Stimulated activated CD4-positive, alpha-beta T cell treated with anti-CD3 and anti-CD28 coated beads, Interleukin-1b, Interleukin-23, amount 100 ng/mL, for 48 hours (primary cell): ENCODE measurements at regions not wholly inside any gene's neighbourhood (a gene's known extent, or its start where the extent isn't known, plus 50 kb on each side); places are given as distances from the start of the nearest gene placed in this dataset.
"Not testable (repeated sequence)": the region's sequence is repeated elsewhere in the genome, so short reads cannot be mapped to it uniquely, and the experiment has no call there.

Source experiments
- DNase-seq: peaks from one replicate; pipeline ENCODE4 v3.0.0-alpha.2; 2020

DNA sequence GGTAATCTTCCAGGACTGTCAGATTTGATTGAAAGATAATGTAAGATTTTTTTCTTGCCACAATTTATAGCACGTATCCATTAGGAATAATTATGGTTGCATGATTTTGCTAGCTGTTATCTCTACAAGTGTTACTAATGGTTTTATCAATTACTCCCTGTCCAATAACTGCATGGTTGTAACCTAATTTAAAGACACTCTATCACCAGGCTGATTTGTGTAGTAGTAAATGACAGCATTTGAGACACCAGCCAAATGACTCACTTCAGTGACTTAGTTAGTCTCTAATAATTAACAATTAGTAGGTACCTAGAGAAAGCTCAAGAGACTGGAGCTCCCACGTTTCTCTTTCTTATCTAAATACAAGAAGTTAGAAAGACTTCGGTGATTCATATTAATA, 453.8 kb upstream of the POU3F2 start:
- DNase-seq, result no peak

DNA sequence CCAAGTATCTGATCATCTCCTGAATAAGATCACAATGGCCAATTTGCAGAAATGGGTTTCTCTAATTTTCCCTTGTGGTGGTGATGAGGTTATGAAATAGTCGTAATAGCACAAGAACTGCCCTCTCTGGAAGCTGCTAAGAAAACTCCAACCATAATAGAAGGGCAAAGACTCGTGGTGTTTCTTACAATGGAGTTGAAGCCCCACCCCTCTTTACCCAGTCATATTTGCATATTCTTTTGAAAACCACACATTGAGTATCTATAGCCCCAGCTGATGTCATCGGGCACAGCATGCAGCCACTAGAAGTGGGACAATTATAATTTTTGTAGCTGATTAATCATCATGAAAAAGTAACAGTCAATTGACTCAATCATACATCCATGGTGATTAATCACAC, 452.1 kb upstream of the POU3F2 start:
- peak; percentile 1 for DNase-seq

GRCh38 chr6:98384334-98384733, 450.0 kb upstream of the POU3F2 start:
- DNase-seq, result no peak

DNA sequence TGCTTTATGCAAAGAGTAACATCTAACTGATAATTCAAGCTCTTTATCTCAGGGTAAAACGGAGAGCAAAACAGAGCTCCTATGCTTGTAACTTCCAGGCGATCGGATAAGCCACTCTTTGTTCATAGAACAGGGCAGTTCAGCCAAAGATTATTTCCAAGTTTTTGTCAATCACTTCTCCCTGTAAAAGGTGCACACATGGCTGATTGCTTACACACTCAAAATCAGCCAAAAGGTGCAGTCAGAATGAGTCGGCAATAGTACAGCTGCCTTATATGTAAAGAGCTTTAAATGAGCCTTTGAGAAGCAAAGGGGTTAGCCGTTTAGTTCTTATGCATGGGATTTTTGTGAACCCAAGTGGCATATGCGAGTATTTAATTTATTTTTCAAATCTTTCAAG, 449.6 kb upstream of the POU3F2 start:
- DNase-seq, result no peak

DNA sequence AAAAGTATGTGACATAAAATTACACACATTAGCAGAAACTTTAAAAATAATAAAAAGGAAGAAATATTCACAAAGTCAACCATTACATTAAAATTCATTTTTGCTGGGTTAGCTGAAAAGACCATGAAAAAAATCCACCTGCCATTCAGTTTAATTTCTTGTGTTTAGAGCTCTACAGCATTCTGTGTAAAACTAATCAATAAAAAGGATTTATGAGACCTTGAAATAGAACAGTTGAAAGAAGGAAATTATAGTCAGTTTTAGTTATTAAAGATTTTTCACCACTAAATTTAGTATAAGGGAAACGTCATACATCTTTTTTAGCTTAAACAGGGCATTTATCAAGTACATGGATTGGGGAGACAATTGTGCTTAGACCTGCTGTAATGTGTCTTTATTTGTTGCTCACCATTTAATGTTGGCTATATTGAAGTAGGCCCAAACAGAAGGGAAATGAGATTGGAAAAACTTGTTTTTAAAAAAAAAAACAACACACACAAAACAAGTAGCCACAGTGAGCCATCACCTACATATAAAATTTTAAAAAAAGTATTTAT, 438.7 kb upstream of the POU3F2 start:
- no peak for DNase-seq

DNA sequence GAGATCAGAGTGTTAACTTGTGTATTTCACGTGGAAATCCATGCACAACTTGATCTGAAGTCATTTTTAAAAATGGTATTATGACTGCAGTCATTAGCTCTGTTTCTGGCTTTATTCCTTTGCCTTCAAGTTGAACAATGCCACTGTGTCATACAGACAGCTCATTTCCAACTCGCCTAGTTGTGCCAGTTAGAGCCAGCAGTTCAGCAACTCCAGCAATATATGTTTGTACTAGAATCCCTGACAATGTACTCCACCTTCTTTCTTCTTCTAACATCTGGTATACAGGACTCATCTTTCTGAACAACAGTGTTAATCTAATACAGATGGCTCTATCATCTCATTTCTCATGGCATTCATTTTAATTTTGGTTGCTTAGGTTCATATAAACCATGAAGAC, 418.3 kb upstream of the POU3F2 start:
- DNase-seq, result no peak

DNA sequence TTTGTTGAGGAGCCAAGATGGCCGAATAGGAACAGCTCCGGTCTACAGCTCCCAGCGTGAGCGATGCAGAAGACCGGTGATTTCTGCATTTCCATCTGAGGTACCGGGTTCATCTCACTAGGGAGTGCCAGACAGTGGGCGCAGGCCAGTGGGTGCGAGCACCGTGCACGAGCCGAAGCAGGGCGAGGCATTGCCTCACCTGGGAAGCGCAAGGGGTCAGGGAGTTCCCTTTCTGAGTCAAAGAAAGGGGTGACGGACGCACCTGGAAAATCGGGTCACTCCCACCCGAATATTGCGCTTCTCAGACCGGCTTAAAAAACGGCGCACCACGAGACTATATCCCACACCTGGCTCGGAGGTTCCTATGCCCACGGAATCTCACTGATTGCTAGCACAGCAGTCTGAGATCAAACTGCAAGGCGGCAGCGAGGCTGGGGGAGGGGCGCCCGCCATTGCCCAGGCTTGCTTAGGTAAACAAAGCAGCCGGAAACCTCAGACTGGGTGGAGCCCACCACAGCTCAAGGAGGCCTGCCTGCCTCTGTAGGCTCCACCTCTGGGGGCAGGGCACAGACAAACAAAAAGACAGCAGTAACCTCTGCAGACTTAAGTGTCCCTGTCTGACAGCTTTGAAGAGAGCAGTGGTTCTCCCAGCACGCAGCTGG, 417.7 kb upstream of the POU3F2 start:
- DNase-seq, result not testable (repeated sequence)

DNA sequence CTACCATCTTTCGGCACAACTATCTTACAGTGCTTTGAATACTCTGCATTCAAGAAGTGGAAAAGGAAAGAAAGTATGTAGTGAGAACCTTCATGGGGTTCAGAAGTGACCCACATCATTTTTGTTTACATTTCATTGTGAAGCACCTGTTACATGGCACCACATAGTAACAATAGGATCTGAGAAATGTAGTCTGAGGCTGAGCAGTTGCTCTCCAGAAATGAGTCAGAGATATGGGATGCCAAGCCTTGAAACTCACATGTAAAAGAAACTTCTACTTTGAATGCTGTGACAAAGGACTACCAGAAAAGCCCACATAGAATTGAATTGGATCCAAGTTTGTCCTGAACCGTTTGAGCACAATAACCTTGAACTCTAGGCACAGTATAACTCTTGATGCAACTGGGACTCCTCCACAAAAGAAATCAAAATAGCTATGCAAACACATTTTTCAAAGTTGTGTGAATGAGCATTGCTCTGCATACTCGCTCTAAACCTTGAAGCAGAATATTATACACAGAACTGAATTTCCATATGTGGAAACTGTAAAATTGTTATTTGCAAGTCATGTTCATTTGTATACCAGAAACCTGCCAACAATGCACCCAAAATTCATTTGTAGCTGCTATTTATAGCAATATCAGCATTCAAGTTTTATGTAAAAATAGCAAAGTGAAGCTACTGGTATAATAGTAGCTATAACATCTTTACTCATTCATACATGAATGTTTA, 400.9 kb upstream of the POU3F2 start:
- no peak for DNase-seq

DNA sequence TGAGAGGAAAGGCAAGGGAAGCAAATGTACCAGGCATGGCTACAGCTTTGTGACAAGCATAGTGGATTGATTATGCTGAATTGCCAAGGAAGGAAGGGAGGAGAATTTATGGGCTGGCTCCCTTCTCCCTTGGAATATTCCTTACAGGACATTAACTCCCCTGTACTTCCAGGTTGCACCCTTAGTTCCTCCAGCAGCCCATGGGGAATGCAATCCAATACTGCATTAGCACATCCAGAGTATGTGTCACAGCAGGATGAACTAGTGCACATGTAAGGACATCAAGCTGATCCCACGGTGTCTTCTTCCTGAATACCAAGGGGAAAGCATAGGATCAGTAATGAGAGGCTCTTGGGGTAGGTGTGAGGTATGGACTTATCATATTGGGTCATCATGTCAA, 390.7 kb upstream of the POU3F2 start:
- no peak for DNase-seq

- DNase-seq, result no peak
Observed at GRCh38 chr6:98452685-98453084, 381.7 kb upstream of the POU3F2 start.

GRCh38 chr6:98454809-98455322, 379.5 kb upstream of the POU3F2 start:
- DNase-seq, result no peak

- no peak for DNase-seq
Observed at GRCh38 chr6:98458708-98459107, 375.7 kb upstream of the POU3F2 start.

DNA sequence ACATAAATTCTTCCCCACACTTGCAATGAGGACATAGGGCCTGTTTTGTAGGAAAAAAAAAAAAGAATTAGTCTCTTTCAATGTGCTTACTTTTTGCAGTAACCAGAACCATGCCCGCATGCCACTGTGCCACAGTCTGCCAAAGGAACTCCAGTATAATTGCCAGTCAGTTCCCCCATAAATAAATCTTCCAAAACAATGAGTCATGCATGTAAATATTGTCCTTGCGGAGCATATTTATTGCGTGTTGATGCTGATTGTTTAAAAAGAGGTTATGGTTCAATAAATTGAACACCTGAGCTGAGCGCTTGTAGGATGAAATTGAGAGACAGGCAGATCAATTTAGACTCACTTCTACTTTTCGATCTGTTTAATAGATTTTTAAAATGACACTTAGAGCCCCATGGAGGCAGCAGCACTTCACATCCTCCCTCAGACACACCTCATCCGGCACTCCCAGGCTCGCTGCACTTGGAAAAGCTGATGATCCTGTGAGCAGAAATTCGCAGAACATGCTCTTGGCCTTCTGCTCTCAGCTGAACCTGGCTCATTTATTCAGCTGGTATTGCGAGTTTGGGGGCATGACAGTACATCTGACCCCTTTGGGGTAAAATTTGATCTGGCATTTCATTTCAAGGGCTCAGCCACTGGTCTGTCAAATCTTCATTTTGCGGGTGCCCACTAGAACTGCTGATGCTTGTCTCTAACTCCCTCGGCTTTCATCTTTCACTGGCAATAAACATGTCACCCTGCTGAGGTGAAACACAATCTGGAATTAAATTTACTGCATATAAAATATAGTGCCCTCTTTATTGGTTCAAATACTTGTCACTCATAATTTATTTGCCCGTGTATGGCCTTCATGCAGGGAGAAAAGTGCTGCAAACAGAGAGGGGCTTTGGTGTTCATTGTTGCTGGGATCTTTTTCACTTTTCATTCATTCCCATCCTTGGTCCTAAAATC, 371.1 kb upstream of the POU3F2 start:
- DNase-seq, result no peak

DNA sequence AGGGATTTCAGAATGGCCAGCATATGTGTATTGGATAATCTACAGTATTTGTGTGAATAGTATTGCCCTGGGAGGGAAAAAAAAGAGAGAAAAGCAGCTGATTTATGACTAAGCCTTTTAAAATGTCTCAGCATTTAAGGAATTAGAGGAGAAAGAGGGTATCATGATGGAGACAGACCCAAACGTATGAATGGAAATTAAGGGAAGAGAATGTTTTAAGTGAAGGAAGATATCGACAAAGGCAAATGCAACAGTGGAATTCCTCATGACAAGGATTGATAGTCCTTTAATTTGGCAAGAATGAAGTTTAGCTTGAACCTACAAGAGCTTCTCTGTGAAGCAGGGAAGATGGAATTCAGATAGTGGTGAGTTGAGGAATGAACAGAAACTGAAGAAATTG, 367.3 kb upstream of the POU3F2 start:
- no peak for DNase-seq

GRCh38 chr6:98467902-98468301, 366.5 kb upstream of the POU3F2 start:
- DNase-seq, result no peak

GRCh38 chr6:98469141-98469540, 365.2 kb upstream of the POU3F2 start:
- no peak for DNase-seq

DNA sequence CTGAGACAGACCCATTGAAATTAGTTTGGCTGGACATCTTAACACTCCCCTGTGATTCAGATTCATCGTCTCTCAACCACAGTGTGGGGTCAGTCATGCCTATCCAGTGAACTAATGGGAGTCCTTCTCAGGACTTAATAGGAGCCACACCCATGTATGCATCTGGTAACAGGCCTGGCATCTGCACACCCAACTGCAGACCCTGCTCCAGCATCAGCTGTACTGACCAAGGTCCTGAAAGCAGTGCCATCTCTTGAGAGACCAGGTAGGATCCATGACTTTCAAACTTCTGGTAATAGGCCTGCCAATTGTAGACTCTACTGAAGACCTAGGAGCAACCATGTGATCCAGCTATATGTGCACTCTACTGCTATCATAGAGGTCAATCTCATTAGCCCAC, 363.6 kb upstream of the POU3F2 start:
- DNase-seq, result no peak

- DNase-seq, result no peak
Observed at GRCh38 chr6:98471444-98471843, 362.9 kb upstream of the POU3F2 start.

- no peak for DNase-seq
Observed at GRCh38 chr6:98477231-98477630, 357.1 kb upstream of the POU3F2 start.

- no peak for DNase-seq
Observed at GRCh38 chr6:98484696-98485095, 349.7 kb upstream of the POU3F2 start.

DNA sequence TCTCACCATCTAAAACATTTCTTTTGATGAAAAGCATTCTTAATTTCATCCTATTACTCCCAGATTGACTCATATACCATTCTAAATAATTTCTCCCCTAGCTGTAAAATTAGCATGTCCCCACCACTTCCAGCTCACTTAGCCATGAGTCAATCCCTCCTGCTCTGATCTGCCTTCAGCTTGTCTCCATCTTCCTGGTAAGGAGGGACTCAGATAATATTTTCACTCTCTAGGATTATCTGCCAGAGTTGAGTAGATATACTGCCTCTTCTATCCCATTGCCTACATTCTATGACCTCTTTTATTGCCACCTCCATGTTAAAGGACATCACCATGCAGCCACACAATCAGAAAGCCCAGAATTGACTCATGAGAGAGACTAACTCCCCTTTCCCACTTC, 348.8 kb upstream of the POU3F2 start:
- no peak for DNase-seq

DNA sequence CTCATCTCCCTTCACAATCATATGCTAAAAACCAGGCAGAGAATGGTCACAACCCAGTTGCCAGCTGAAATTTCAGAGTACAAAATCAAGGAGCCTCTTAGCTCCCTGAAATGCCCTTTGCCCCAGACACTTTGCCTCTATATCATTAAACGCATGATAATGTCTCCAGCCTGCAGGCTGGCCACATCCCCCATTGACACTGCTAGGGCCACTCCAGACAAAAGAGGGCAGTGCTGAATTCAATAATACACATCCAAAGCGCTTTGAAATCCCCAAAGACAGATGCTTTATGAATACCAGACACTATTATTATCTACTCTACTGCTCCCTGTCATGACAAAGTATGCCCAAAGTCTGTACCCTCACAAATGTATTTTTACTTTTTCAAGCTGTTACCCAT, 348.3 kb upstream of the POU3F2 start:
- no peak for DNase-seq

DNA sequence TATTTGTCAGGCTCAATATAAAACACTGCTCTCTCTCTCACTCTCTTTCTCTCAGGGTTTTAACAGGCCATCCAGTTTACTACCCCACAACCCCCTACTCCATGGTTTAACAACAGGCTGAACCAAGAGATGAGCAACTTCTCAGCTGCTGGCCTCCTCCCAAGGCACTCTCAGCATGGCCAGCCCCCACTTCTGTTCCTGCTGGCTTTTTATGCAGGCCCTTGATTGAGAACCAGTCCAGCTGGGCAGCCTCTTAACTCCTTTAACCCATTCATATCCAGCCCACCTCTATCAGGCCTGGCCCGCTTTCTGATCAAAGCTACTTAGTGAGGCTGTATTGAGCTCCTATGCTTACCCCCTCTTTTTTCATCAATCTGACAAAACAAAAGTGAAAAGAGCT, 346.8 kb upstream of the POU3F2 start:
- DNase-seq, result no peak
